ENCODE measurements at regions not wholly inside any gene's neighbourhood (a gene's known extent, or its start where the extent isn't known, plus 50 kb on each side); places are given as distances from the start of the nearest gene placed in this dataset.

DNA sequence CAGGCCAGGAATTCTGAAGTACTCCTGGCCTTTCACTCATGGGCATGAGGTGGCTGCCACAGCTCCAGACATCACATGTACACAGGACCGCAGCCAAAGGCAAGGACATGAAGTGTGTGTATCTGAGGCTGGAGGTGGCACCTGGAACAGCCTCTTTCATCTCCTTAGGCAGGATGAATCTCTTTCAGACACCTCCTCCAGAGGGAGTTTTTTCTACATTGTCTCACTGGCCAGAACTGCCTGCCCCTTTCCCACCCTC, 142.8 kb downstream of the BARX1 start:
- H3K4me3 ChIP-seq (ENCODE audit: low read depth, low read length) = no peak overlapping the region
- TF ChIP-seq, protein P1, sequence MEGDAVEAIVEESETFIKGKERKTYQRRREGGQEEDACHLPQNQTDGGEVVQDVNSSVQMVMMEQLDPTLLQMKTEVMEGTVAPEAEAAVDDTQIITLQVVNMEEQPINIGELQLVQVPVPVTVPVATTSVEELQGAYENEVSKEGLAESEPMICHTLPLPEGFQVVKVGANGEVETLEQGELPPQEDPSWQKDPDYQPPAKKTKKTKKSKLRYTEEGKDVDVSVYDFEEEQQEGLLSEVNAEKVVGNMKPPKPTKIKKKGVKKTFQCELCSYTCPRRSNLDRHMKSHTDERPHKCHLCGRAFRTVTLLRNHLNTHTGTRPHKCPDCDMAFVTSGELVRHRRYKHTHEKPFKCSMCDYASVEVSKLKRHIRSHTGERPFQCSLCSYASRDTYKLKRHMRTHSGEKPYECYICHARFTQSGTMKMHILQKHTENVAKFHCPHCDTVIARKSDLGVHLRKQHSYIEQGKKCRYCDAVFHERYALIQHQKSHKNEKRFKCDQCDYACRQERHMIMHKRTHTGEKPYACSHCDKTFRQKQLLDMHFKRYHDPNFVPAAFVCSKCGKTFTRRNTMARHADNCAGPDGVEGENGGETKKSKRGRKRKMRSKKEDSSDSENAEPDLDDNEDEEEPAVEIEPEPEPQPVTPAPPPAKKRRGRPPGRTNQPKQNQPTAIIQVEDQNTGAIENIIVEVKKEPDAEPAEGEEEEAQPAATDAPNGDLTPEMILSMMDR (IDR thresholded peaks at IDR 0.05; ENCODE audit: low read depth, low read length, missing control alignments) = no peak
- DNase-seq (ENCODE audit: low read depth) = no peak

DNA sequence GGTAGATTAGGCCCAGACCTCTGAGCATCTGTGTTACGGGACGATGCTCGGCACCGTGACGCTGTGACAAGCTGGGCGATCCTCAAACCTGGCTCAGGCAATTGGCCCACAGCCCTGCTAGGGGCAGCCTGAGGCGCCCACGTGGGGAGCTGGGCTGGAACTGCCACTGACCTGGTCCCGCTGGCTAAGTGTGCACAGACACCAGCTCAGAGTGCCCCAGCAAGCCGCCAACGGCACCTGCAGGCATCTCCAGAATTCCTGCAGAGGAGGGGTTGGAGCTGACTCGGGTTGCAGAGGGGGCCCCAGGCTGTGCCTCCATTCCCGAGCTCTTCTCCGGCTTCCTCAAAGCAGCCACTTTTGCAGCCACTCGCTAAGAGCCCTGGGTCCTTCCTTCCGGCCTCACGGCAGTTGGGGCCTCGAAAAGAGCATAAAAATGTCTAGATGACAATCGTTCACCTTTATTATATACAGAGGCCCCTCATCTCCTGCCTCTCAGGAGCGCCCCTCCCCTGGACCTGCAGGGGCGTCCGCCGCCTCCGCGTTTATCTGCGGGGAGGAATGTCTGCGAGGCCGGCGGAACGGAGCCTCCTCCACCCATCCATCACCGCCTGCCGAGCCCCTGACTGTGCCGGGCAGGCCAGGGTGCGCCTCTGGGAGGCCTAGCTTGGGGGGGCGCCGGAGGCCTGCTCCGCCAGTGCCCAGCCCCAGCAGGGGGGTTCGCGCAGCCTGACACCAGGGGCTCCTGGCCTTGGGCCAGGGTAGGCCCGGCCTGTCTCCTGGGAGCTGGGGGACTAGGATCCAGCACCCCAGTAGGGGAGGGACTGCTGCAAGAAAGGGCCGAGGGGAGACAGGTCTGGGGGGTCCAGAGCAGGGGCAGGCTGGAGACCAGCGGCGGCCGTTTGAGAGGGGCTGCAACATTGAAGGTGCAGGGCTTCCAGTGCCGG, 144.9 kb downstream of the BARX1 start:
- TF ChIP-seq, protein P1 (IDR thresholded peaks at IDR 0.05; ENCODE audit: low read depth, low read length, missing control alignments) = no peak
- DNase-seq (ENCODE audit: low read depth) = no peak
- no peak overlapping the region for H3K4me3 ChIP-seq (ENCODE audit: low read depth, low read length)

DNA sequence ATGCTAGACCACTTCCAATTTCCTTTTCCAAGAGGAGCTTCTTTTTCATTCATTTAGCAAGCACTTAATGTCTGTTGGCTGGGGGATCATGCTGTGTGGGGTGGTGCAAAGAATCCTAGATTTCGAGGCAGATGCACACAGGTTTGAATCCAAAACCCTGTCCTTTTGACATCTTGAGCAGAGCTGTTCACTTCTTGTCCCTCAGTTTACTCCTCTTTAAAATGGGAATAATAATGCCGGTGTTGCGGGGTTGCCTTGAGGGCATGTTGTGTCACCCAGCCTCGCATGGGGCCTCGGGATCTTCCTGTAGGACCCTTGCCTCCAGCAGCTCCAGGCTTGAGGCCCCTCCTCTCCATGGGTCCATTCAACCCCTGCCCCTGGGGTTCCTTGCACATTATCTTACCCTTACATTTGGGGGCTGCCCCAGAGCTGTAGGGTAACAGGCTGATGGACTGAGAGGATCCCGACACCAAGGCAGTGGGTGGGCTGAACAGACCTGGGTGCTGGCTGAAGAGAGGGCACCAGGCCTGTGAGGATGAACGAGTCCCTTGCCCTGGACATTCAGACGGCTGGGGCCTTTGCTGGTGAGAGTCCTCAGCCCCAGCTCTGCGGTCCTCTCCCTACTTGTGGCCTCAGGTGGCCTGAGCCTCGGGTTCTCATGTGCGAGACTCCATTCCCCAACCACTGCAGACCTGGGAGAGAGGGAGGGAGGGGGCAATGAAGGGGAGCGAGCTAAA, 145.8 kb downstream of the BARX1 start:
- no peak for DNase-seq (ENCODE audit: low read depth)

DNA sequence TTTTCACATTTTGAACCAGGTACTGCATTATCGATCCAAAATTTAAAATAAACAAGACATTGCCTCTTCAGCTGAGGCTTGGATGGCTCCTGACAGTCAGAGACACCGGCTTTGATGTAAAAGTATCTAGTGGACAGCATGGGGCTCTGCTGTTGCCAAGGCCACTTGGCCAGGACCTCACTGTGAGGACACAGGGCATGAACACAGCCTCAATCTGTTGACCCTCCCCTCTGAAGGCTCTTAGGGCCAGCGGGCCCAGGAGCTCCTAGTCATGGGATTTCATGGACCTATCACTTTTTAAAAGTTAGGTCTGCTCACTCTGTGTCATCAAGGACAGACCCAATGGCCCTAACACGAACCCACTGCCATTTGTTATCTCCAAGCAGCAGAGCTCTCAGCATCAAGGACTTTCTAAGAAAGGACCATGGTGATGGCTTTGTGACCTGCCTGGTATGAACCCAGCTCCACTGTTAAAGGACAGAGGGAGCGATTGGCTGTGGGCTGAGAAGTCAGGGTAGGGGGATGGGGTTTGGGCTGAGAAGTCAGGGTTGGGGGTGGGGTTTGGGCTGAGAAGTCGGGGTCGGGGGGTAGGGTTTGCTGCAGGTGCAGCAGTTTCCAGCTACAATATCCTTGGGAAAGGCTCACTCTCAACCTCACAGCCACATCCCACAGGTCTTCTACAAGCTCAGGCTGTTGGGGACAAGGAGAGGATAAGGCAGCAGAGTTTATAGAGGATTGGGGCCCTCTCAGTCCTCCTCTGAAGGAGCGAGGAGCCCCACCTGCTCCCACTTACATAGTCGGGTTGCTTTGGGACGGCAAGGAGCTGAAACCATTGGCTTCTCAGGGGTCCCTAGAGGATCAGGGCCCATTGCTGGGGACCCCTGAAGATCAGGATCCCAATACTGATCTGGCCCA, 146.8 kb downstream of the BARX1 start:
- no peak for DNase-seq (ENCODE audit: low read depth)
- TF ChIP-seq, protein P1 (IDR thresholded peaks at IDR 0.05; ENCODE audit: low read depth, low read length, missing control alignments) = no peak
- H3K4me3 ChIP-seq (ENCODE audit: low read depth, low read length) = no peak overlapping the region

More for the DNA sequence above, 145.8 kb downstream of the BARX1 start:
- TF ChIP-seq, protein P1 (IDR thresholded peaks at IDR 0.05; ENCODE audit: low read depth, low read length, missing control alignments) = no peak
- no peak overlapping the region for H3K4me3 ChIP-seq (ENCODE audit: low read depth, low read length)

DNA sequence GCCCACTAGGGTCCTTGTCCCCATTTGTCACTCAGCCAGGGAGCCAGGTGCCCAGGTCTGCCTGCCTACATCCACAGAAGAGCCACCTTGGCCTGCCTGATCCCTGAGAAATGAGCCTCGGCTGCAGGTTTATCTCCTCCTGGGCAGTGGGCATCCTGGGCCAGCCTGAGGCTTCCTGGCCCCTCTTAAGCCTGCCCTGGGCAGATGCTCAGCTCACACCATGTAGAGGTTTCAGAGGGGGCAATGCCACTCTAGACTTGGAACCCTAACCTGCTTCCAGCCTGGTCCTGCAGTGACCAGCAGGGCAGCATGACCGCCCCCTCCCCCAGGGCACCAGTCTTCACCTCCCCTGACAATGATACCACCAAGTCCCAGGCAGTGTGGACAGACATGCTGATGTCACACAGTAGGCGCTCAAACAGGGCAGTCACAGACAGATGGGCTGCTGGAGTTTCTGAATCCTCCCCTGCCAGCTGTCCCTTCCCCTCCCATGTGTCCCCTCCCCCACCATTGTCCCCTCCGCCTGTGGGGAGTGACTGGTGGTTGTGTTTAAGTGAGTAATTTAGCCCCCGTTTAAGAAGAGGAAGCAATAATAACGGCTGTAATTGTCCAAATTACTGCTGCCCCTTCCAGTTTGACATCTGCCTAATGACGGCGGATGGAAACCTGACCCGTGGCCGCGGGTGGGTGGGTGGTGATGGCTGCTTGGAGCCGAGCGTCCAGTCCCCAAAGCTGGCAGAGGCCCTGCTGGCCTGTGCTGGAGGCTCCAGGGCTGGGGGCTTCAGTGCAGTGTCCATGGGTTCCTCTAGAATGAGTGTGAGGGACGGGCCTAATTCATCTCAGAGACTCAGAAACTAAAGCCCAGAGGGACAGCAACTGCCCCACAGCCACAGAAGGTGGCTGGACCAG, 147.7 kb downstream of the BARX1 start:
- H3K4me3 ChIP-seq (ENCODE audit: low read depth, low read length) = no peak overlapping the region
- TF ChIP-seq, protein P1 (IDR thresholded peaks at IDR 0.05; ENCODE audit: low read depth, low read length, missing control alignments) = no peak
- no peak for DNase-seq (ENCODE audit: low read depth)

Measured in GM12864 (cell line).